ENCODE measurements at regions not wholly inside any gene's neighbourhood (a gene's known extent, or its start where the extent isn't known, plus 50 kb on each side); places are given as distances from the start of the nearest gene placed in this dataset.

DNA sequence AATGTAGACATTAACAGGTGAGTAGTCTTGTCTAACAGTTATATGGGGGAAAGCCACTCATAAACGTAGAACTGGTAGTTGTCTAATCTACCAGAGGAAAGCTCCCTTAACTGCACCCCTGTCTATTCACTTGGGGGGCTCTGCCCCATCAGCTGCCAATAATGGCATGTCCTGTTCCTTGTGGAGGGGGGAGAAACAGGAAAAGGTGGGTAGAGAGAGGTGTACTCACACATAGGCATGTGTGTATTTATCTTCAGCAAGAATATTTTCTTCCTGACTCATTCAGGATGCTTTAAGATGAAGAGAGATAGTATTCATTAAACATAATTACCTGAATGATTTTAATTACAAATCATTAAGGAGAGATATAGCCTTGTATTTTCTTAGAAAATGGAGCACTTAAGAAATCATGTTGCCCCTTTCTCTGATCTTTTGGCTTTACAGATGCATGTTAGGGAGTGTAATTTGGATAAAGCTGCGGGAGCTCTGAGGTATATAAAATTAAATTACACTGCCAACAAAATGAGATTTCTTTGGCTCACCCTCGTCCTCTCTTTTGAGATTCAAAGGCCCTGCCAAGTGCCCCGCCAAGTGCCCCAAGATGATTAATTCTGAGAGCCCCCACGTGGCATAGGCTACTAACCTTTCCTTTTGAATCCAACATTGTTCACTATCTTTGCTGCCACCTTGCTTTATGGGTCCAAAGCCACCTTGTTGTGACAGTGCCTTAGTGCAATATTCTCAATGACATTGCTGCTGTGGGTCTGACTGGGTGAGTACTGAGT, 286.3 kb upstream of the LYPLAL1 start:
- TF ChIP-seq, protein P1, sequence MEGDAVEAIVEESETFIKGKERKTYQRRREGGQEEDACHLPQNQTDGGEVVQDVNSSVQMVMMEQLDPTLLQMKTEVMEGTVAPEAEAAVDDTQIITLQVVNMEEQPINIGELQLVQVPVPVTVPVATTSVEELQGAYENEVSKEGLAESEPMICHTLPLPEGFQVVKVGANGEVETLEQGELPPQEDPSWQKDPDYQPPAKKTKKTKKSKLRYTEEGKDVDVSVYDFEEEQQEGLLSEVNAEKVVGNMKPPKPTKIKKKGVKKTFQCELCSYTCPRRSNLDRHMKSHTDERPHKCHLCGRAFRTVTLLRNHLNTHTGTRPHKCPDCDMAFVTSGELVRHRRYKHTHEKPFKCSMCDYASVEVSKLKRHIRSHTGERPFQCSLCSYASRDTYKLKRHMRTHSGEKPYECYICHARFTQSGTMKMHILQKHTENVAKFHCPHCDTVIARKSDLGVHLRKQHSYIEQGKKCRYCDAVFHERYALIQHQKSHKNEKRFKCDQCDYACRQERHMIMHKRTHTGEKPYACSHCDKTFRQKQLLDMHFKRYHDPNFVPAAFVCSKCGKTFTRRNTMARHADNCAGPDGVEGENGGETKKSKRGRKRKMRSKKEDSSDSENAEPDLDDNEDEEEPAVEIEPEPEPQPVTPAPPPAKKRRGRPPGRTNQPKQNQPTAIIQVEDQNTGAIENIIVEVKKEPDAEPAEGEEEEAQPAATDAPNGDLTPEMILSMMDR (IDR thresholded peaks at IDR 0.05; ENCODE audit: control extremely low read depth in 1 of 3, insufficient read depth in 1 of 3, low read depth in 1 of 3, low read length in 3 of 3), result no peak
- no peak for TF ChIP-seq KDM1A (IDR thresholded peaks at IDR 0.05; ENCODE audit: borderline replicate concordance, low read length)
